Mesodermal cell (in vitro differentiated cells): ENCODE measurements at regions not wholly inside any gene's neighbourhood (a gene's known extent, or its start where the extent isn't known, plus 50 kb on each side); places are given as distances from the start of the nearest gene placed in this dataset.

Source experiments
- H3K27ac ChIP-seq: 2 replicates; pipeline ENCODE4 v1.7.0; 2013; ENCODE audit warnings: mild to moderate bottlenecking, low read depth, low read length, moderate library complexity; ENCODE audit not compliant: severe bottlenecking
- H3K36me3 ChIP-seq: 2 replicates; pipeline ENCODE4 v1.7.1; 2013; ENCODE audit warnings: mild to moderate bottlenecking, low read length, moderate library complexity; ENCODE audit not compliant: control insufficient read depth, insufficient read depth
- H3K4me1 ChIP-seq: one replicate; pipeline ENCODE4 v1.7.1; 2013; ENCODE audit warnings: mild to moderate bottlenecking, low read length; ENCODE audit not compliant: insufficient read depth, control insufficient read depth, poor library complexity, severe bottlenecking
- H3K4me3 ChIP-seq: 2 replicates; pipeline ENCODE4 v1.7.0; 2013; ENCODE audit warnings: low read length, control low read depth, mild to moderate bottlenecking; ENCODE audit not compliant: insufficient read depth, poor library complexity, severe bottlenecking; ENCODE audit errors: extremely low read depth
- H3K9me3 ChIP-seq: 2 replicates; pipeline ENCODE4 v1.7.1; 2013; ENCODE audit warnings: mild to moderate bottlenecking, low read length, moderate library complexity; ENCODE audit not compliant: control insufficient read depth
- WGBS, 2 experiments: methylation state at CpG; one replicate each; pipeline ENCODE4 v1.1.5; 2013; ENCODE audit warnings: missing lambda C conversion rate in 2 of 2; ENCODE audit not compliant: insufficient coverage in 2 of 2; 5-methylcytosine and 5-hydroxymethylcytosine counted together

DNA sequence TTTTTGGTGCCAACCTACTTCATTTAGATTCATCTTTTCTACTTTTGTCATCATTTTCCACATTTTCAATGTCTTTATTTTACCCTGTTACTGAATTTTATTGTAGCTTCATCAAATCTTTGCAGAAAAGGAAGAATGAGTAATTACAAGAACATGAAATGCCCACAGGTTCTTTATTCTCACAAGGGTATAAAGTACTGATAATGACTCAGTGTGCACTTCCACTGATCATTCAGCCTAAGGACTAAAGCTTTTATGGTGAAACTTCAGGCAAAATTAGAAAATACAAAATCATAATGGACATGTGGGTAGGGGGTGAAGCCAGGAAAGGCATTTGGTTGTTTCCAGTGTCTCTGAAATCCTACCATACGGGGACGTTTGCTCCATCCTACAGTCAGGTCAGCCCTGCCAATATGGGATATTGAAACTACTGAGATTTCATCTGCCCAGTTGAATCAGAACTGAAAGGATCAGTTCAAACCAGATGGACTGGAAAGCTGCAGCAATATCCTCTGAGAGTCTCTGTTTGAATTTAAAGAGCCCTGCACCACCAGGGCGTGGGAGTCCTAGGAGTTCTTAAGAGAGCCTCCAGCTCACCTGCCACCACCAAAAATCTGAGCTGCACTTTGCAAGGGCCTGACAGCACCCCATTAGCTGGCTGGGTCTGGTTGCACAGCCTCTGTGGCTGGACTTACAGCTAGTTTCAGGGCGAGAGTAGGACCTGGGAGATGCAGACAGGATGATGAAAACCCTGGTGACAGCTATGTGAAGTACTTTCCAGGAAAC is 390.4 kb downstream of the CMPK2 start:
- no peaks in the 10 kb centered on the region for H3K9me3 ChIP-seq
- 79 to 97% methylated on average over 2 to 3 of the region's 4 CpGs for WGBS, 2 experiments
- no peaks in the 10 kb centered on the region for H3K36me3 ChIP-seq
- no peaks in the 10 kb centered on the region for H3K4me1 ChIP-seq
- no peak overlapping the region for H3K4me3 ChIP-seq
- H3K27ac ChIP-seq = no peak overlapping the region

DNA sequence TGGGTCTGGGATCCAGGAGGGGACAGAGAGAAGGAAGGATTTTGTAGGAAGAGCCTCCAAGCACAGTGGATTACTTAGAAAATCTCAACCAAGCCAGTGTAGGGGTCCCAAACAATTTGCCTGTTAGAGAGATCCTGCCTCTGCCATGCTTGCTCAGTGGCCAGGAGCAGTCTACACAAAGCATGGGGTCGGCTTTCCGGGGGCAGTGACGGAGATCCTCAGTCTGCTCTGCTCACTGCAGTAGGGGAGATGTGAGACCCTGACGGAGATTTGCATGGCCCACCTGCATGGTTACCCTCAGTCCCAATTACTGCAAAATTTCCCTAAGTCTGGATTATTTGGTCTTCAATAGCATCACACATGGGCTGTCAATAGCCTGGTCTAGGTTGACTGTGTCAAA is 385.2 kb downstream of the CMPK2 start:
- H3K27ac ChIP-seq = no peak overlapping the region
- WGBS, 2 experiments = 95 to 100% methylated on average over 3 to 4 of the region's 4 CpGs
- H3K4me3 ChIP-seq = no peak overlapping the region
- no peaks in the 10 kb centered on the region for H3K36me3 ChIP-seq
- no peaks in the 10 kb centered on the region for H3K9me3 ChIP-seq
- no peaks in the 10 kb centered on the region for H3K4me1 ChIP-seq

DNA sequence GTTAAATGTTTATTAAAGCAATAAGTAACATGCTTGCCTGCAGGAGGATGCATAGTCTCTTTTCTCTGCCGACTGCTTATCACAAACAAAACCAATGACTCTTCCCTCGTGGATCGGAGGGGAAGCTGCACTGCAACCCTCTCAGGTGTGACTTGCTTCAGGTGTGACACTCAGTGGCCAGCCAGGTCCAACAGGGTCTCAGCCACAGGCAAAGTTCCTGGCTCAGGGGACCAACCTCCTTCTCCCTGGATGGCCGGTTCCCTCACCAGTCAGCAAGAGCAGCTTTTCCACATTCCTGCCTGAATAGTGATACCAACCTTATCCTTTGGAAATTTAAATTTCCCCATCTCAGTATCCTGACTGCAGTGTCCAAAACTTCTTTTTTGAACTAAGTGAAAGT is 383.5 kb downstream of the CMPK2 start:
- WGBS, 2 experiments = 97 to 100% methylated on average over 2 to 4 of the region's 4 CpGs

DNA sequence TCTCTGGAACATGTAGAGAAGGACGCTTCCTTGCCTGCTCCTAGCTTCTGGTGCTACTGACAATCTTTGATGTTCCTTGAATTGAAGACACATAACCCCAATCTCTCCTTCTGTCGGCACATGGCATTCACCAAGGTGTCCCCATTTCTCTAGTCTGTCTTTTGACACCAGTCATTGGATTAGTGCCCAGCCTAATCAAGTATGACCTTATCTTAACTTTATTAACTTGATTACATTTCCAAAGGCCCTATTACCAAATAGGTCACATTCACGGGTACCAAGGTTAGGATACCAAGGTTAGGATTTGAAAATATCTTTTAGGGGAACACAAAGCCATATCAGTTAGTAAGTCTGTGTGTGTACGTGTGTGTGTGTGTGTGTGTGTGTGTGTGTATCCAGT is 377.9 kb downstream of the CMPK2 start:
- 77 to 90% methylated on average over 2 to 3 of the region's 4 CpGs for WGBS, 2 experiments
- Histone ChIP-seq H3K27ac (no peak overlapping the region), H3K4me1 (no peaks in the 10 kb centered on the region), H3K9me3 (no peaks in the 10 kb centered on the region), H3K36me3 (no peaks in the 10 kb centered on the region), H3K4me3 (no peak overlapping the region)

More for the DNA sequence above, 383.5 kb downstream of the CMPK2 start:
- no peaks in the 10 kb centered on the region for H3K9me3 ChIP-seq
- H3K36me3 ChIP-seq = no peaks in the 10 kb centered on the region
- no peak overlapping the region for H3K4me3 ChIP-seq
- no peaks in the 10 kb centered on the region for H3K4me1 ChIP-seq
- H3K27ac ChIP-seq = no peak overlapping the region

DNA sequence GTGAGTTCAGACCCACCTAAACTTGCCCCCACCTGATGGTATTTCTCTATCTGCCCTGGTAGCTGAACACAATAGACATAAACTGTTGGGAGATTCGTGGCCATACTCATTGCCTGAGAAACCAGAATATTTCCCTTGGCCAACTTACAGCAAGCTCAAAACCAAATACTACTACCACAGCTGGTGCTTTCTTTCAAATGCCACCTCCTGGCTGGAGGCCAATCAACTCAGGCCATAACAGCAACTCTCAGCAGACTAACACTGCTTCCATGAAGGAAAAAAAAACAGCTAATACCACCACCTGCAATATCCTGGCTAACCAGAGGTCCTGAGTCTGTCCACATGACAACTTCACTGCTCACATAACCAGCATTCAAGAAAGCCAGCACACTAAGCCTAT is 373.1 kb downstream of the CMPK2 start:
- H3K4me3 ChIP-seq = no peak overlapping the region
- H3K9me3 ChIP-seq = no peaks in the 10 kb centered on the region
- 90 to 100% methylated on average over 1 of the region's 1 CpG for WGBS, 2 experiments
- H3K27ac ChIP-seq = no peak overlapping the region
- no peaks in the 10 kb centered on the region for H3K4me1 ChIP-seq
- no peaks in the 10 kb centered on the region for H3K36me3 ChIP-seq

DNA sequence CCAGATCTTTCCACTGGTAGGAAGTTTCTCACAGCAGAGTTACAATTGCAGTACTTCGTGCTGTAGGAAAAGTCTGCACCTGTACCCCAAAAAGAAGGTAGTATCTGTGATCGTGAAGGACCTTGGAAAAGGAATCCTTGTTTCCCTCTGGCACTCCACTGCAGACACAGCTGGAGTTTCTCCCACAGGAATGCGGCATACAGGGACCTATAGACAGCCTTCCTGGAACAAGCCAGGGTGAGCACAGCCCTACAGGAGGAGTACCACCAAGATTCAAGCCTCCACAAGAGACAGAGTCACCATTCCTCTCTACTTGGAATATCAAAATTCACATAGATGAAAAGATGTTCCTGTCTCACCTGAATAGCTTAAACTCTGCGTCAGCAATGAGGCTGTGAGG is 372.4 kb downstream of the CMPK2 start:
- no peaks in the 10 kb centered on the region for H3K9me3 ChIP-seq
- WGBS, 2 experiments = 89 to 94% methylated on average over 2 to 3 of the region's 4 CpGs
- H3K4me1 ChIP-seq = no peaks in the 10 kb centered on the region
- H3K27ac ChIP-seq = no peak overlapping the region
- no peak overlapping the region for H3K4me3 ChIP-seq
- H3K36me3 ChIP-seq = no peaks in the 10 kb centered on the region

DNA sequence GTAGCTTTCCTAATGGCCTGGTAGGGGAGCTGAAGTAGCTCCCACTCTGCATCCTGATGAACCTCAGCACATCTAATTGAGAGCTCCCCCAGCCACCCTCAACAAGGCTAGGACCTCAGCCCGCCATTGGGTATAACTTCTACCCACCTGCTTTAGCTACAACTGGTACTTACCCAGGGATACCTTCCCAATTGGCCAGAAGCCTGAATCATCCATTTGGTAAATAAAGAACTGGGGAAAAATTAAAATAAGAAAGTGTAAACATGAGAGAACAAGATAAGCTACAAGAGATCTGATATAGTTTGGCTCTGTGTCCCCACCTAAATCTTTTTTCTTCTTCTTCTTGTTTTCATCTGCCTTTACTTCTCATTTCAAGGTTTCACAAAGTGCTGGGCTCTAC is 372.0 kb downstream of the CMPK2 start:
- Histone ChIP-seq H3K9me3 (no peaks in the 10 kb centered on the region), H3K27ac (no peak overlapping the region), H3K4me3 (no peak overlapping the region), H3K36me3 (no peaks in the 10 kb centered on the region), H3K4me1 (no peaks in the 10 kb centered on the region)
- no CpG with 5 or more reads among the region's 1 CpG for WGBS, 2 experiments

DNA sequence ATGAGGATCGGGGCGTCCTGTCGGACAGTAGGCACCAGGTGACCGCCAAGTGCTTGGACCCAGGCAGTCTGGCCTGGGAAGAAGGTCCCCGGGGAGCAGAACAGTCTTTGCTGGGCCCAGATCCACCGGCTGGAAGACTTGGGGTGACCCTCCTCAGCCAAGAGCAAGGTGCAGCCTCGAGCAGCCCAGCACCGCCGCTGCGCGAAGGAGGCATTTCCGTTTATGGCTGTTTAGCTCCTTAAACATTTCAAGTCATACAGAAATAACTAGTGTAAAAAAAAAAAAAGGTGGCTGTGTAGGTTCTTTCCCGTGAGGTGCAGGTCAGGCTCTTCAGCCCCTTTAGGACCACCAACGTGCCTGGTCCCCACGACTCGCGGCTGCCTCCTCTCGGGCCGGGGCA is 370.2 kb downstream of the CMPK2 start:
- no peaks in the 10 kb centered on the region for H3K4me1 ChIP-seq
- WGBS, 2 experiments = 93 to 94% methylated on average over 12 to 13 of the region's 19 CpGs
- no peaks in the 10 kb centered on the region for H3K36me3 ChIP-seq
- no peak overlapping the region for H3K27ac ChIP-seq
- no peak overlapping the region for H3K4me3 ChIP-seq
- H3K9me3 ChIP-seq = no peaks in the 10 kb centered on the region

DNA sequence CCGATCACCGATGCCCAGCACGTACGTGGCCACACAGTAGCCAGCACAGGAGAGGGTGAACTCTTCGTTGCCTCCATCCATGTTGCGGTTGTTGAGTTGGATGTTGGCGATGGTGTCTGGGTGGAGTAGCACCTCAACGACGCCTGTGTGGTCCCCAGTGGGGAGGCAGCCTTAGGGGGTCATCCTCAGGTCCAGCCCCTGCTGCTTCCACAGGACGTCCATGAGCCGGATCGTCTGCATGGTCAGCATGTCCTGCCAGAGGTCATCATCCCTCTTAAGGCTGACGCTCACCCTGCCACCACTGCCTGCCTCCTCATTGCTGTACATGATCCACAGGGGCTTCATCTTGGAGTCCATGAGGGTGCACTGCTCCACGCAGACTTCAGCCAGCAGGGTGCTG is 369.3 kb downstream of the CMPK2 start:
- H3K36me3 ChIP-seq = no peaks in the 10 kb centered on the region
- WGBS, 2 experiments = 91% methylated on average over 10 to 13 of the region's 14 CpGs
- no peaks in the 10 kb centered on the region for H3K4me1 ChIP-seq
- no peaks in the 10 kb centered on the region for H3K9me3 ChIP-seq
- no peak overlapping the region for H3K27ac ChIP-seq
- no peak overlapping the region for H3K4me3 ChIP-seq

DNA sequence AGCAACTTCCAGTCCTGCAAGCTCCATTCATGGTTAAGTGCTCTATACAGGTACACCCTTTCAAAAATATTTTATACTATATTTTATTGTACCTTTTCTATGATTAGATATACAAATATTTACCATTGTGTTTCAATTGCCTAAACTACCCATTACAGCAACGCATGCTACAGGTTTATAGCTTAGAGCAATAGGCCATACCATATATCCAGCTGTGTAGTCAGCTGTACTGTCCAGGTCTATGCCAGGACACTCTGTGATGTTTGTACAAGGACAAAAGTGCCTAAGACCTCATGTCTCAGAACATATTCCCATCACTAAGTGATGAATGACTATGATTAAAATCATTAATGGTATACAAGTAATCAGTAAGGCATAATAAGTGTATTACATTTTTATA is 368.7 kb downstream of the CMPK2 start:
- 75% methylated on average over 1 of the region's 1 CpG; no CpG with 5 or more reads in 1 of the 2 experiments for WGBS, 2 experiments
- H3K36me3 ChIP-seq = no peaks in the 10 kb centered on the region

DNA sequence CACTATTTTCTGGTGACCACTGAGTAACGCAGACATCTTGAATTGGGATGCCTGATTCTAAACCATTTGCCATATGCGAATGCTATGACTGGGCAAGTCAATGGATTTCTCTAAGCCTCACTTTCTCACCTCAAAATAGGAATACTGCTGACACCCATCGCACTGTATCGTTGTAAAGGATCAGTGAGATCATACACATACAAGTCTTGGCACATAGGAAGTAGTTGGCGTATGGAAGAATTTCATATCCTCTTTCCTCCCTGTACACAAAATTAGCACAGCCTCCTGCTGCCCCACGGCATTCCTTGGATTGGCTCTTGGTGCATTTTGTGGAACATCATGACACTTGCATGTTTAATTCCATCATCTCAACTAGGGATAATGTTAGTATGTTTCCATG is 366.9 kb downstream of the CMPK2 start:
- no peak overlapping the region for H3K27ac ChIP-seq
- no peaks in the 10 kb centered on the region for H3K9me3 ChIP-seq
- no peaks in the 10 kb centered on the region for H3K36me3 ChIP-seq
- H3K4me3 ChIP-seq = no peak overlapping the region
- WGBS, 2 experiments = 86 to 93% methylated on average over 2 of the region's 6 CpGs
- H3K4me1 ChIP-seq = no peaks in the 10 kb centered on the region

More for the DNA sequence above, 368.7 kb downstream of the CMPK2 start:
- Histone ChIP-seq H3K27ac (no peak overlapping the region), H3K4me1 (no peaks in the 10 kb centered on the region), H3K4me3 (no peak overlapping the region), H3K9me3 (no peaks in the 10 kb centered on the region)
